ENCODE measurements at regions not wholly inside any gene's neighbourhood (a gene's known extent, or its start where the extent isn't known, plus 50 kb on each side); places are given as distances from the start of the nearest gene placed in this dataset.

- no peaks in the 10 kb centered on the region for H4K20me1 ChIP-seq (replicated peaks; ENCODE audit: control insufficient read depth, insufficient read depth, low read length)
- H3K9ac ChIP-seq (ENCODE audit: insufficient read depth in 1 of 2, low read depth in 2 of 2, low read length in 2 of 2), result no peak overlapping the region
- ATAC-seq (no peak), DNase-seq (ENCODE audit: extremely low read depth in 1 of 4, low spot score in 3 of 4) (no peak), FAIRE-seq (no peak)
- WGBS (ENCODE audit: insufficient coverage, low coverage, missing lambda C conversion rate), result 33% methylated on average over 19 of the region's 20 CpGs
- H2AFZ ChIP-seq (ENCODE audit: low read depth, low read length), result no peak overlapping the region
- TF ChIP-seq HNRNPK (IDR thresholded peaks at IDR 0.05; ENCODE audit: low read depth, low read length, poor library complexity, severe bottlenecking) (no peak), CEBPB (tag; IDR thresholded peaks at IDR 0.05) (no peak), GMEB1 (CRISPR knock-in tag; IDR thresholded peaks at IDR 0.05) (no peak), DPF2 (IDR thresholded peaks at IDR 0.05) (no peak), ZFP36 (IDR thresholded peaks at IDR 0.05; ENCODE audit: low read depth, low read length, partially characterized antibody) (no peak), MECOM (CRISPR knock-in tag; IDR thresholded peaks at IDR 0.05) (no peak), NR4A1 (CRISPR knock-in tag; IDR thresholded peaks at IDR 0.05) (no peak), NR4A1 (tag; IDR thresholded peaks at IDR 0.05) (no peak), CREM (IDR thresholded peaks at IDR 0.05; ENCODE audit: low read depth) (no peak)
- intact Hi-C loops (cut with micrococcal nuclease) (no loop called here), in situ Hi-C loops (cut with MboI) (no loop called here)
- no peak overlapping the region for H3K4me3 ChIP-seq
- H3K4me2 ChIP-seq (ENCODE audit: insufficient read depth, low read length), result no peak overlapping the region
- H3K4me1 ChIP-seq (replicated peaks in 1 of 2; ENCODE audit: control insufficient read depth in 2 of 2, insufficient read depth in 2 of 2, low read length in 2 of 2), result peaks cover 0 to 26% of the 10 kb centered on the region in 2 experiments; a peak in 3 of 5 replicates
- no peak overlapping the region for H3K27ac ChIP-seq (ENCODE audit: extremely low read depth, low read depth, low read length)
- H3K9me3 ChIP-seq (replicated peaks; ENCODE audit: control insufficient read depth, insufficient read depth, low read depth, low read length), result no peaks in the 10 kb centered on the region
- BruUV-seq (replicated peaks), result no TSS peak
- no peaks in the 10 kb centered on the region for H3K79me2 ChIP-seq (ENCODE audit: control insufficient read depth, insufficient read depth, low read length)
- no peaks in the 10 kb centered on the region for H3K9me1 ChIP-seq (ENCODE audit: control insufficient read depth, insufficient read depth, low read length)
- ChIA-PET CTCF (ENCODE audit: low intra/inter-chr PET ratio) (no interaction called here), POLR2A (no interaction called here)
- peaks cover 14 to 85% of the 10 kb centered on the region in 2 experiments for H3K27me3 ChIP-seq (ENCODE audit: control insufficient read depth in 2 of 2, insufficient read depth in 2 of 2, low read length in 2 of 2)
- no peaks in the 10 kb centered on the region for H3K36me3 ChIP-seq (ENCODE audit: control insufficient read depth, insufficient read depth, low read length)
Measured at GRCh38 chr16:88295671-88296436, 86.9 kb upstream of the ZNF469 start.

Measured in K562 (cell line).